ENCODE measurements at regions not wholly inside any gene's neighbourhood (a gene's known extent, or its start where the extent isn't known, plus 50 kb on each side); places are given as distances from the start of the nearest gene placed in this dataset.

- Histone ChIP-seq H3K27ac (ENCODE audit: low read depth in 2 of 2, low read length in 2 of 2) (no peak overlapping the region), H3K4me3 (ENCODE audit: low read length in 2 of 2) (no peak overlapping the region), H3K9ac (ENCODE audit: low read depth in 1 of 2, low read length in 2 of 2) (no peak overlapping the region), H3K36me3 (ENCODE audit: control insufficient read depth in 2 of 2, insufficient read depth in 2 of 2, low read length in 2 of 2) (no peaks in the 10 kb centered on the region), H3K27me3 (ENCODE audit: control insufficient read depth in 2 of 2, insufficient read depth in 2 of 2, low read length in 2 of 2) (no peaks in the 10 kb centered on the region), H3K4me1 (ENCODE audit: control insufficient read depth in 2 of 2, insufficient read depth in 2 of 2, low read length in 2 of 2) (no peaks in the 10 kb centered on the region), H3K9me3 (ENCODE audit: control insufficient read depth in 2 of 2, low read length in 2 of 2) (no peaks in the 10 kb centered on the region)
These were observed 64.9 kb upstream of the LMO4 start for GRCh38 chr1:87263785-87264184.

- no peaks in the 10 kb centered on the region for H3K27me3 ChIP-seq (ENCODE audit: control insufficient read depth in 2 of 2, insufficient read depth in 2 of 2, low read length in 2 of 2)
- no peaks in the 10 kb centered on the region for H3K36me3 ChIP-seq (ENCODE audit: control insufficient read depth in 2 of 2, insufficient read depth in 2 of 2, low read length in 2 of 2)
- H3K27ac ChIP-seq (ENCODE audit: low read depth in 2 of 2, low read length in 2 of 2) = no peak overlapping the region
- H3K9me3 ChIP-seq (ENCODE audit: control insufficient read depth in 2 of 2, low read length in 2 of 2) = no peaks in the 10 kb centered on the region
- H3K9ac ChIP-seq (ENCODE audit: low read depth in 1 of 2, low read length in 2 of 2) = no peak overlapping the region
- H3K4me1 ChIP-seq (ENCODE audit: control insufficient read depth in 2 of 2, insufficient read depth in 2 of 2, low read length in 2 of 2) = no peaks in the 10 kb centered on the region
- no peak overlapping the region for H3K4me3 ChIP-seq (ENCODE audit: low read length in 2 of 2)
These were observed 63.7 kb upstream of the LMO4 start for GRCh38 chr1:87264976-87265375.

- no peak overlapping the region for H3K4me3 ChIP-seq (ENCODE audit: low read length in 2 of 2)
- no peaks in the 10 kb centered on the region for H3K4me1 ChIP-seq (ENCODE audit: control insufficient read depth in 2 of 2, insufficient read depth in 2 of 2, low read length in 2 of 2)
- H3K9ac ChIP-seq (ENCODE audit: low read depth in 1 of 2, low read length in 2 of 2) = no peak overlapping the region
- no peak overlapping the region for H3K27ac ChIP-seq (ENCODE audit: low read depth in 2 of 2, low read length in 2 of 2)
- H3K36me3 ChIP-seq (ENCODE audit: control insufficient read depth in 2 of 2, insufficient read depth in 2 of 2, low read length in 2 of 2) = no peaks in the 10 kb centered on the region
- no peaks in the 10 kb centered on the region for H3K9me3 ChIP-seq (ENCODE audit: control insufficient read depth in 2 of 2, low read length in 2 of 2)
- no peaks in the 10 kb centered on the region for H3K27me3 ChIP-seq (ENCODE audit: control insufficient read depth in 2 of 2, insufficient read depth in 2 of 2, low read length in 2 of 2)
These were observed 62.9 kb upstream of the LMO4 start for GRCh38 chr1:87265786-87266185.

GRCh38 chr1:87268111-87268510, 60.6 kb upstream of the LMO4 start:
- no peaks in the 10 kb centered on the region for H3K9me3 ChIP-seq (ENCODE audit: control insufficient read depth in 2 of 2, low read length in 2 of 2)
- H3K9ac ChIP-seq (ENCODE audit: low read depth in 1 of 2, low read length in 2 of 2) = no peak overlapping the region
- H3K4me3 ChIP-seq (ENCODE audit: low read length in 2 of 2) = no peak overlapping the region
- no peaks in the 10 kb centered on the region for H3K4me1 ChIP-seq (ENCODE audit: control insufficient read depth in 2 of 2, insufficient read depth in 2 of 2, low read length in 2 of 2)
- H3K27ac ChIP-seq (ENCODE audit: low read depth in 2 of 2, low read length in 2 of 2) = no peak overlapping the region
- no peaks in the 10 kb centered on the region for H3K27me3 ChIP-seq (ENCODE audit: control insufficient read depth in 2 of 2, insufficient read depth in 2 of 2, low read length in 2 of 2)
- H3K36me3 ChIP-seq (ENCODE audit: control insufficient read depth in 2 of 2, insufficient read depth in 2 of 2, low read length in 2 of 2) = no peaks in the 10 kb centered on the region

- Histone ChIP-seq H3K27me3 (ENCODE audit: control insufficient read depth in 2 of 2, insufficient read depth in 2 of 2, low read length in 2 of 2) (no peaks in the 10 kb centered on the region), H3K27ac (ENCODE audit: low read depth in 2 of 2, low read length in 2 of 2) (no peak overlapping the region), H3K4me3 (ENCODE audit: low read length in 2 of 2) (no peak overlapping the region), H3K4me1 (ENCODE audit: control insufficient read depth in 2 of 2, insufficient read depth in 2 of 2, low read length in 2 of 2) (no peaks in the 10 kb centered on the region), H3K9me3 (ENCODE audit: control insufficient read depth in 2 of 2, low read length in 2 of 2) (no peaks in the 10 kb centered on the region), H3K36me3 (ENCODE audit: control insufficient read depth in 2 of 2, insufficient read depth in 2 of 2, low read length in 2 of 2) (no peaks in the 10 kb centered on the region), H3K9ac (ENCODE audit: low read depth in 1 of 2, low read length in 2 of 2) (no peak overlapping the region)
These were observed 58.8 kb upstream of the LMO4 start for GRCh38 chr1:87269921-87270320.

- no peak overlapping the region for H3K4me3 ChIP-seq (ENCODE audit: low read length in 2 of 2)
- no peaks in the 10 kb centered on the region for H3K9me3 ChIP-seq (ENCODE audit: control insufficient read depth in 2 of 2, low read length in 2 of 2)
- no peaks in the 10 kb centered on the region for H3K4me1 ChIP-seq (ENCODE audit: control insufficient read depth in 2 of 2, insufficient read depth in 2 of 2, low read length in 2 of 2)
- H3K36me3 ChIP-seq (ENCODE audit: control insufficient read depth in 2 of 2, insufficient read depth in 2 of 2, low read length in 2 of 2) = no peaks in the 10 kb centered on the region
- no peak overlapping the region for H3K27ac ChIP-seq (ENCODE audit: low read depth in 2 of 2, low read length in 2 of 2)
- no peak overlapping the region for H3K9ac ChIP-seq (ENCODE audit: low read depth in 1 of 2, low read length in 2 of 2)
- H3K27me3 ChIP-seq (ENCODE audit: control insufficient read depth in 2 of 2, insufficient read depth in 2 of 2, low read length in 2 of 2) = no peaks in the 10 kb centered on the region
These were observed 55.4 kb upstream of the LMO4 start for GRCh38 chr1:87273291-87273690.

- Histone ChIP-seq H3K9me3 (ENCODE audit: control insufficient read depth in 2 of 2, low read length in 2 of 2) (no peaks in the 10 kb centered on the region), H3K4me1 (ENCODE audit: control insufficient read depth in 2 of 2, insufficient read depth in 2 of 2, low read length in 2 of 2) (no peaks in the 10 kb centered on the region), H3K27me3 (ENCODE audit: control insufficient read depth in 2 of 2, insufficient read depth in 2 of 2, low read length in 2 of 2) (no peaks in the 10 kb centered on the region), H3K4me3 (ENCODE audit: low read length in 2 of 2) (no peak overlapping the region), H3K27ac (ENCODE audit: low read depth in 2 of 2, low read length in 2 of 2) (no peak overlapping the region), H3K9ac (ENCODE audit: low read depth in 1 of 2, low read length in 2 of 2) (no peak overlapping the region), H3K36me3 (ENCODE audit: control insufficient read depth in 2 of 2, insufficient read depth in 2 of 2, low read length in 2 of 2) (no peaks in the 10 kb centered on the region)
These were observed 53.8 kb upstream of the LMO4 start for GRCh38 chr1:87274851-87275250.

GRCh38 chr1:87278825-87279535, 49.7 kb upstream of the LMO4 start:
- Histone ChIP-seq H3K27ac (ENCODE audit: low read depth in 2 of 2, low read length in 2 of 2) (no peak overlapping the region), H3K4me1 (ENCODE audit: control insufficient read depth in 2 of 2, insufficient read depth in 2 of 2, low read length in 2 of 2) (no peaks in the 10 kb centered on the region), H3K4me3 (ENCODE audit: low read length in 2 of 2) (no peak overlapping the region), H3K9me3 (ENCODE audit: control insufficient read depth in 2 of 2, low read length in 2 of 2) (no peaks in the 10 kb centered on the region), H3K9ac (ENCODE audit: low read depth in 1 of 2, low read length in 2 of 2) (no peak overlapping the region), H3K27me3 (ENCODE audit: control insufficient read depth in 2 of 2, insufficient read depth in 2 of 2, low read length in 2 of 2) (no peaks in the 10 kb centered on the region), H3K36me3 (ENCODE audit: control insufficient read depth in 2 of 2, insufficient read depth in 2 of 2, low read length in 2 of 2) (no peaks in the 10 kb centered on the region)

All from mucosa of rectum (tissue), 2 donors.